CD14-positive monocyte (primary cell): ENCODE measurements at regions not wholly inside any gene's neighbourhood (a gene's known extent, or its start where the extent isn't known, plus 50 kb on each side); places are given as distances from the start of the nearest gene placed in this dataset.

Source experiments
- DNase-seq, 3 donors: peaks; one replicate each; pipeline ENCODE4 v3.0.0-alpha.2; 2011 to 2022
- H2AFZ ChIP-seq: 2 replicates; pipeline ENCODE4 v1.6.0; 2012; ENCODE audit warnings: mild to moderate bottlenecking, low read depth, low read length, inconsistent platforms; ENCODE audit not compliant: insufficient read depth, poor library complexity, severe bottlenecking
- H3K27ac ChIP-seq, 2 donors: 1 replicate in 1 of 2; 2 replicates in 1 of 2; pipeline ENCODE4 v1.5.1; 2012 to 2013; ENCODE audit warnings: low read length in 2 of 2, control low read depth in 1 of 2, inconsistent platforms in 1 of 2, low read depth in 1 of 2, mild to moderate bottlenecking in 1 of 2
- H3K27me3 ChIP-seq, 2 donors: one replicate each; pipeline versions ENCODE4 v1.6.0 to v1.6.1; 2011 to 2013; ENCODE audit warnings: low read length in 2 of 2; ENCODE audit not compliant: control insufficient read depth in 2 of 2, insufficient read depth in 2 of 2
- H3K36me3 ChIP-seq, 2 donors: replicated peaks in 1 of 2; 1 replicate in 1 of 2; 2 replicates in 1 of 2; pipeline versions ENCODE4 v1.5.1 to v1.6.1; 2012 to 2013; ENCODE audit warnings: low read length in 2 of 2, control low read depth in 1 of 2, inconsistent platforms in 1 of 2, mild to moderate bottlenecking in 1 of 2; ENCODE audit not compliant: insufficient read depth in 2 of 2, control insufficient read depth in 1 of 2
- H3K4me1 ChIP-seq, 2 donors: 1 replicate in 1 of 2; 2 replicates in 1 of 2; pipeline versions ENCODE4 v1.5.1 to v1.6.1; 2012 to 2013; ENCODE audit warnings: low read length in 2 of 2, control low read depth in 1 of 2, inconsistent platforms in 1 of 2, mild to moderate bottlenecking in 1 of 2, moderate library complexity in 1 of 2; ENCODE audit not compliant: insufficient read depth in 2 of 2, control insufficient read depth in 1 of 2
- H3K4me2 ChIP-seq: replicated peaks from 2 replicates; pipeline ENCODE3; 2012; ENCODE audit warnings: low read length, moderate library complexity, mild to moderate bottlenecking; ENCODE audit not compliant: poor library complexity, severe bottlenecking; ENCODE audit errors: extremely low read depth
- H3K4me3 ChIP-seq, 3 experiments: fragments of 200-600 bp in 1 of 3; sonication (generic) in 1 of 3; replicated peaks in 1 of 3; 1 replicate in 2 of 3; 2 replicates in 1 of 3; pipeline ENCODE4 v1.5.1; 2011 to 2013; ENCODE audit warnings: low read length in 3 of 3, mild to moderate bottlenecking in 3 of 3, control low read depth in 2 of 3, low read depth in 2 of 3, inconsistent platforms in 1 of 3, moderate library complexity in 1 of 3
- H3K79me2 ChIP-seq: 2 replicates; pipeline ENCODE4 v1.6.0; 2012; ENCODE audit warnings: mild to moderate bottlenecking, control low read depth, inconsistent platforms, low read length, moderate library complexity; ENCODE audit not compliant: insufficient read depth
- H3K9ac ChIP-seq: 2 replicates; pipeline ENCODE4 v1.6.0; 2017; ENCODE audit warnings: low read length, mild to moderate bottlenecking; ENCODE audit not compliant: insufficient read depth, poor library complexity, severe bottlenecking
- H3K9me3 ChIP-seq, 2 donors: replicated peaks in 1 of 2; 1 replicate in 1 of 2; 2 replicates in 1 of 2; pipeline versions ENCODE4 v1.5.1 to v1.6.1; 2012 to 2013; ENCODE audit warnings: low read length in 2 of 2, control low read depth in 1 of 2; ENCODE audit not compliant: control insufficient read depth in 1 of 2, insufficient read depth in 1 of 2
- H4K20me1 ChIP-seq: 2 replicates; pipeline ENCODE4 v1.6.0; 2012; ENCODE audit warnings: mild to moderate bottlenecking, low read length, control low read depth, moderate library complexity; ENCODE audit not compliant: insufficient read depth
- H3K27ac Mint-ChIP-seq, 7 donors: one replicate each; pipeline ENCODE4 v1.8.0; 2020; ENCODE audit warnings: mild to moderate bottlenecking in 7 of 7, mixed read lengths in 7 of 7, moderate library complexity in 6 of 7, inconsistent platforms in 2 of 7
- H3K27me3 Mint-ChIP-seq, 3 donors: one replicate each; pipeline ENCODE4 v1.8.0; 2021 to 2022; ENCODE audit warnings: low read depth in 3 of 3, mild to moderate bottlenecking in 3 of 3, mixed read lengths in 3 of 3, moderate library complexity in 3 of 3, inconsistent platforms in 1 of 3
- H3K36me3 Mint-ChIP-seq, 2 donors: one replicate each; pipeline ENCODE4 v1.8.0; 2020; ENCODE audit warnings: mixed read lengths in 2 of 2, inconsistent platforms in 1 of 2, mild to moderate bottlenecking in 1 of 2
- H3K4me1 Mint-ChIP-seq: one replicate; pipeline ENCODE4 v1.8.0; 2020; ENCODE audit warnings: mild to moderate bottlenecking, mixed read lengths
- H3K4me3 Mint-ChIP-seq, 2 donors: one replicate each; pipeline ENCODE4 v1.8.0; 2020; ENCODE audit warnings: mild to moderate bottlenecking in 2 of 2, mixed read lengths in 2 of 2, moderate library complexity in 1 of 2
- H3K9me3 Mint-ChIP-seq, 7 donors: one replicate each; pipeline ENCODE4 v1.8.0; 2020 to 2022; ENCODE audit warnings: mixed read lengths in 7 of 7, mild to moderate bottlenecking in 6 of 7, moderate library complexity in 6 of 7, inconsistent platforms in 2 of 7
- WGBS: methylation state at CpG from one replicate; pipeline ENCODE4 v1.1.5; 2013; ENCODE audit warnings: missing lambda C conversion rate; ENCODE audit not compliant: insufficient coverage; 5-methylcytosine and 5-hydroxymethylcytosine counted together
- intact Hi-C, 2 donors: fragments of 100-400 bp; cut with micrococcal nuclease; formaldehyde crosslinking; loops; one replicate each; pipeline versions ENCODE4 v1.15.0 to v1.15.1; 2023
- TF ChIP-seq, protein P1 (sequence below): fragments of 200-600 bp; IDR thresholded peaks from one replicate; pipeline ENCODE4 v1.8.0; 2022; ENCODE audit warnings: antibody characterized with exemption, mild to moderate bottlenecking

DNA sequence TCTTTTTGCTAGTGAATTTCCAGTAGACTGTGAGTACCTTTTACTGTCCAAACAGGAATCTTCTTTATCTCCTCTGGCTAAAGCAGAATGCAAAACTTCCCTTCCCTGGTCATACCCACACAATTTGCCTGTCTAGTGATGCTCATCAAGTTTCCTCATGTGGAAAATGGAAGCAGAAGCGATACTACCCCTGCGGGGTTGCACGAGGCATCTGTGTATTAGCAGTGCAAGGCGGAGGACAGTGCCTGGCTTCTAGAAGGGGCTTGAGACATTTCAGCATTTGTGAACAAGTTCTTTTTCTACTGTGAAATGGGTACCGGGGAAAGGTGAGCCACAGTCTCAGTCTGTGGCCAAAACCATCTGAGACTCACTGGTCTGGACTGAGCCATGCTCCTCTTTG is 340.9 kb downstream of the AACS start:
- intact Hi-C loops: no loop called here
- Histone ChIP-seq H3K4me2 (no peak overlapping the region), H3K9me3 (no peaks in the 10 kb centered on the region), H3K27ac (no peak overlapping the region), H3K4me3 (no peak overlapping the region), H3K4me1 (no peaks in the 10 kb centered on the region), H3K36me3 (no peaks in the 10 kb centered on the region), H4K20me1 (no peaks in the 10 kb centered on the region), H3K27me3 (peaks cover 0 to 3% of the 10 kb centered on the region in 2 donors), H3K9ac (no peak overlapping the region), H2AFZ (no peak overlapping the region), H3K79me2 (no peaks in the 10 kb centered on the region)
- Mint-ChIP-seq H3K4me3 (no peak overlapping the region), H3K4me1 (no peaks in the 10 kb centered on the region), H3K36me3 (no peaks in the 10 kb centered on the region), H3K9me3 (peaks cover 0 to 4% (median 0%) of the 10 kb centered on the region in 7 donors), H3K27me3 (peaks cover 0 to 1% (median 1%) of the 10 kb centered on the region in 3 donors), H3K27ac (no peak overlapping the region)
- TF ChIP-seq, protein P1, sequence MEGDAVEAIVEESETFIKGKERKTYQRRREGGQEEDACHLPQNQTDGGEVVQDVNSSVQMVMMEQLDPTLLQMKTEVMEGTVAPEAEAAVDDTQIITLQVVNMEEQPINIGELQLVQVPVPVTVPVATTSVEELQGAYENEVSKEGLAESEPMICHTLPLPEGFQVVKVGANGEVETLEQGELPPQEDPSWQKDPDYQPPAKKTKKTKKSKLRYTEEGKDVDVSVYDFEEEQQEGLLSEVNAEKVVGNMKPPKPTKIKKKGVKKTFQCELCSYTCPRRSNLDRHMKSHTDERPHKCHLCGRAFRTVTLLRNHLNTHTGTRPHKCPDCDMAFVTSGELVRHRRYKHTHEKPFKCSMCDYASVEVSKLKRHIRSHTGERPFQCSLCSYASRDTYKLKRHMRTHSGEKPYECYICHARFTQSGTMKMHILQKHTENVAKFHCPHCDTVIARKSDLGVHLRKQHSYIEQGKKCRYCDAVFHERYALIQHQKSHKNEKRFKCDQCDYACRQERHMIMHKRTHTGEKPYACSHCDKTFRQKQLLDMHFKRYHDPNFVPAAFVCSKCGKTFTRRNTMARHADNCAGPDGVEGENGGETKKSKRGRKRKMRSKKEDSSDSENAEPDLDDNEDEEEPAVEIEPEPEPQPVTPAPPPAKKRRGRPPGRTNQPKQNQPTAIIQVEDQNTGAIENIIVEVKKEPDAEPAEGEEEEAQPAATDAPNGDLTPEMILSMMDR: no peak
- no peak for DNase-seq
- 84% methylated on average over 5 of the region's 5 CpGs for WGBS

DNA sequence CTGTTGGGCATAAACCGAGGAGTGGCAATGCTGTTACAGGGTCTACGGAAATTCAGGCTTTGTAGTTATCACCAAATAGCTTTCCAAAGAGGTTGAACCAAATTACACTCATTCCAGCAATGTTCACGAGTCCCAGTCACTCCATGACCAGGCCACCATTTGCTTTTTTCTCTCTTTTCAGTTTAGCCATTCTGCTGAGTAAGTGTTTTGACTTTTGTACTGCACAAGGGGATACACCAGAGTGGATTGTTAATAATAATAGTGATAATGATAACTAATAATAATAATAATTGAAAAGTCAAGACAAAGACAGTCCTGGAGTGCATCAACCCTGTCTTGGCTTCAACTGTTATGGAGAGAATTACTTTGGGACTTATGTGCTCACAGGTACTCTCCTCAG is 343.5 kb downstream of the AACS start:
- no peak overlapping the region for H3K27ac ChIP-seq
- no peaks in the 10 kb centered on the region for H3K4me1 Mint-ChIP-seq
- no peak for DNase-seq
- no peaks in the 10 kb centered on the region for H3K36me3 ChIP-seq
- H3K9me3 Mint-ChIP-seq: peaks cover 0 to 1% (median 0%) of the 10 kb centered on the region in 7 donors
- no peaks in the 10 kb centered on the region for H3K36me3 Mint-ChIP-seq
- H3K4me3 ChIP-seq: no peak overlapping the region
- H4K20me1 ChIP-seq: no peaks in the 10 kb centered on the region
- no peaks in the 10 kb centered on the region for H3K27me3 ChIP-seq
- WGBS: 100% methylated on average over 1 of the region's 3 CpGs
- peak overlapping the region in 1 of 7 donors; percentile 3 for H3K27ac Mint-ChIP-seq
- intact Hi-C loops: no loop called here
- H3K79me2 ChIP-seq: no peaks in the 10 kb centered on the region
- H3K9ac ChIP-seq: no peak overlapping the region
- H2AFZ ChIP-seq: no peak overlapping the region
- H3K9me3 ChIP-seq: no peaks in the 10 kb centered on the region
- peaks cover 0 to 1% (median 1%) of the 10 kb centered on the region in 3 donors for H3K27me3 Mint-ChIP-seq
- H3K4me2 ChIP-seq: no peak overlapping the region
- no peak overlapping the region for H3K4me3 Mint-ChIP-seq
- no peaks in the 10 kb centered on the region for H3K4me1 ChIP-seq
- TF ChIP-seq, protein P1: no peak
